ENCODE measurements at regions not wholly inside any gene's neighbourhood (a gene's known extent, or its start where the extent isn't known, plus 50 kb on each side); places are given as distances from the start of the nearest gene placed in this dataset.

DNA sequence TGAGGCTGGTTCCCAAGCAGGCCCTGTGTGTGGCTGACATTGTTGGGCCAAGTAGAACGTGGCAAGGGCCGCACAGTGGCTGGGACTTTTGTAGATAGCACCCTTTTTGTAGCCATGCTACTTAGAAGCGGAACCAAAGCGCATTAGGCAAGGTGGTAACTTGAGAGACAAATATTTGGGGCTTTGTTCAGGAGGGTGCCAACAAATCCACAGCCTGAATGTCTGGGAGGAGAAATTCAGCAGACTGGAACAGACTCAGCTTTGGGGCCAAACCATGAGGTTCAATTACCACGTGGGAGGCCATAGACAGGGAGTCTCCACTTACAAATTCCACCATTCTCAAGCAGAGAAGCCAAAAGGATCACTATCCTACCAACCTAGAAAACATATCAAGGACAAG lies 183.7 kb downstream of the RGS9 start:
- H3K27ac ChIP-seq: no peak overlapping the region
- H3K27me3 ChIP-seq: no peaks in the 10 kb centered on the region
- H3K4me3 ChIP-seq: no peak overlapping the region
- no peaks in the 10 kb centered on the region for H3K4me1 ChIP-seq
- no peak for DNase-seq (ENCODE audit: low spot score in 2 of 2)
- no peaks in the 10 kb centered on the region for H3K36me3 ChIP-seq
- no peaks in the 10 kb centered on the region for H3K9me3 ChIP-seq
- intact Hi-C loops (cut with DNase I; ENCODE audit: low total_unique reads): no loop called here
- TF ChIP-seq POLR2A (IDR thresholded peaks at IDR 0.05) (no peak), POLR2AphosphoS5 (IDR thresholded peaks at IDR 0.05) (no peak)
- TF ChIP-seq, protein P1, sequence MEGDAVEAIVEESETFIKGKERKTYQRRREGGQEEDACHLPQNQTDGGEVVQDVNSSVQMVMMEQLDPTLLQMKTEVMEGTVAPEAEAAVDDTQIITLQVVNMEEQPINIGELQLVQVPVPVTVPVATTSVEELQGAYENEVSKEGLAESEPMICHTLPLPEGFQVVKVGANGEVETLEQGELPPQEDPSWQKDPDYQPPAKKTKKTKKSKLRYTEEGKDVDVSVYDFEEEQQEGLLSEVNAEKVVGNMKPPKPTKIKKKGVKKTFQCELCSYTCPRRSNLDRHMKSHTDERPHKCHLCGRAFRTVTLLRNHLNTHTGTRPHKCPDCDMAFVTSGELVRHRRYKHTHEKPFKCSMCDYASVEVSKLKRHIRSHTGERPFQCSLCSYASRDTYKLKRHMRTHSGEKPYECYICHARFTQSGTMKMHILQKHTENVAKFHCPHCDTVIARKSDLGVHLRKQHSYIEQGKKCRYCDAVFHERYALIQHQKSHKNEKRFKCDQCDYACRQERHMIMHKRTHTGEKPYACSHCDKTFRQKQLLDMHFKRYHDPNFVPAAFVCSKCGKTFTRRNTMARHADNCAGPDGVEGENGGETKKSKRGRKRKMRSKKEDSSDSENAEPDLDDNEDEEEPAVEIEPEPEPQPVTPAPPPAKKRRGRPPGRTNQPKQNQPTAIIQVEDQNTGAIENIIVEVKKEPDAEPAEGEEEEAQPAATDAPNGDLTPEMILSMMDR (IDR thresholded peaks at IDR 0.05): no peak

DNA sequence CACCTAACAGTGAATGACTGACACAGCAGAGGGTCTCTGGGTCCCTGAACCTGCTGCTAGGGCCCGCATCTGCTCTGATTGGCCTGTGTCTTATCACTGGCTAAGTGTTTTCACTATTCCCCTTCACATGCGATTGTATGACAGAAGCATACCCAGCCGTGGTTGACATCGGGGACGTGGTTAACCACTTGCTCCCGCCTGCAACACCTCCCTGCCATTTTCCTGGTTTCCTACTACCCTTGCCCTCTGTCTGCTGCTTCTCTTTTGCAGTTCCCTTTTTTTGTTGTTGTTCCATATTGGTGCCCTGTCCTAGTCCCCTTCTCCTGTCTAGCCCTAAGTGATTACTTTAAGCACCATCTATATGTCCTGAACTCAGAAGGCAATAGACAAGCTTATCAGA lies 177.0 kb downstream of the RGS9 start:
- Histone ChIP-seq H3K36me3 (no peaks in the 10 kb centered on the region), H3K27me3 (no peaks in the 10 kb centered on the region), H3K4me1 (no peaks in the 10 kb centered on the region), H3K4me3 (no peak overlapping the region), H3K9me3 (no peaks in the 10 kb centered on the region), H3K27ac (no peak overlapping the region)
- no peak for DNase-seq (ENCODE audit: low spot score in 2 of 2)
- intact Hi-C loops (cut with DNase I; ENCODE audit: low total_unique reads): no loop called here
- TF ChIP-seq POLR2AphosphoS5 (IDR thresholded peaks at IDR 0.05): no peak
- TF ChIP-seq POLR2A (IDR thresholded peaks at IDR 0.05): no peak
- TF ChIP-seq, protein P1 (IDR thresholded peaks at IDR 0.05): no peak

DNA sequence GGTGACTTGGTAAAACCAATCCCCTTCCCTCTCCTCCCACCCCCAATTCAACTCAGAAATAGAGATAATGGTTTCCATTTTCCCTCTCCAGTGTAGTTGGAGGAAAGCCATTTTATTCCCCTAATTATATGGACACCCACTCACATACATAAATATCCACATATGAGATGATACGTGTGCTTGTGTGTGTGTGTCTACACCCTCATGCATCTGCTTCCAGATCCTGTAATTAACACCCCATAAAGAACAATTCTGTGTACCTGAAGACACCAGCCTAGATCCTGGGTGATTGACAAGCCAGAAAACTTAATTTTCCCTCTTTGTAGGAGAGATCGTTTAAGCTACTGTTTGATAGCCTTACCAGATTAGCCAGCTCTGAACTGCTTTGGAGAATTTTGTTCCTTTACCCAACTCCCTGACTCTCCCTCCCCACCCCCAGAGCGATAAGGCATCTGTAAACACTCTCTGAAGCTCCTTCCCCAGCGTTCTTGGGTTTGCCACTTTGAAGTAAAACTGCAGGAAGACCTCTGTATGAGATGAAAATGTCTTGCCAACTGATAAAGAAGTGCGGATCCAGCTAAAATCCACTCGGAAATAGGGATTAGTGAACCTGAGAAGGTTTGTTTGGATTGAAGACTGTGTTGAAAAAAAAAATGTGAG lies 175.7 kb downstream of the RGS9 start:
- no peak overlapping the region for H3K27ac ChIP-seq
- H3K9me3 ChIP-seq: no peaks in the 10 kb centered on the region
- intact Hi-C loops (cut with DNase I; ENCODE audit: low total_unique reads): no loop called here
- TF ChIP-seq, protein P1 (IDR thresholded peaks at IDR 0.05): no peak
- TF ChIP-seq POLR2A (IDR thresholded peaks at IDR 0.05): no peak
- no peak for TF ChIP-seq POLR2AphosphoS5 (IDR thresholded peaks at IDR 0.05)
- no peaks in the 10 kb centered on the region for H3K4me1 ChIP-seq
- no peaks in the 10 kb centered on the region for H3K36me3 ChIP-seq
- no peak overlapping the region for H3K4me3 ChIP-seq
- DNase-seq (ENCODE audit: low spot score in 2 of 2): no peak
- no peaks in the 10 kb centered on the region for H3K27me3 ChIP-seq

DNA sequence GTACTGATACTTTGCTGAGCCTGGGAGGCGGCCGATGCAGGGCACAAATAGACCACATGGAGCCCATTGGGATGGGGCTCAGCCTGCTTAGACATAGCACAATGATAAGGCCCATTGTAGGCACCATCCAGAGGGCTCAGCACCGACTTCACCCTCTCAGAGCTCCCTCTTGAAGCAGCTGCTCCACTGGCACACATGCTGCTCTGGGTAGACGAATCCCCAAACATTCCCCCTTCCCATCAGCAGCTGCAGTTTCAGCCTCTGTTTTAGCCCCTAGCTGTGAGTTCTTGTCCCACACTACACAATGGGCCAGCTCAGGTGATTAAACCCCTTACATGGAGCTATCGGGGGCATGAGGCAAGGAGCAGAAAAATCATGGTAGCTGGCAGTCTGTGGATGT lies 174.1 kb downstream of the RGS9 start:
- Histone ChIP-seq H3K36me3 (no peaks in the 10 kb centered on the region), H3K4me3 (no peak overlapping the region), H3K27ac (no peak overlapping the region), H3K4me1 (no peaks in the 10 kb centered on the region), H3K9me3 (no peaks in the 10 kb centered on the region), H3K27me3 (no peaks in the 10 kb centered on the region)
- DNase-seq (ENCODE audit: low spot score in 2 of 2): no peak
- intact Hi-C loops (cut with DNase I; ENCODE audit: low total_unique reads): no loop called here
- no peak for TF ChIP-seq POLR2AphosphoS5 (IDR thresholded peaks at IDR 0.05)

DNA sequence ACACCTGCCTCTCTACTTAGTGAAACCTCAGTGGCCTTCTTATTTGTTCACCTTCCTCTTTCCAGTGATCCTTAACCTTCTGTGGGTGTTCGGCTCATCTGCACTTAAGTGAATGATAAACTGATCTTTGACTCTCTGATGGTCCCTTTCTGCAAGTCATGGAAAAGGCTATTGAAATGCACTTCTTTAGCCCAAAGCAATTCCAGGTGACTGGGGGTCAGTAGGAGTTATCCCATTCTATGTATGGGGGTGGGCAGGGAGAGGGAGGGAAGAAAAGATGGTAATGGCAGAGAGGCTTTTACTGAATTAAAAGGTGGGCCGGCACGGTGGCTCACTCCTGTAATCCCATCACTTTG lies 170.8 kb downstream of the RGS9 start:
- Histone ChIP-seq H3K36me3 (no peaks in the 10 kb centered on the region), H3K9me3 (no peaks in the 10 kb centered on the region), H3K27ac (no peak overlapping the region), H3K4me3 (no peak overlapping the region), H3K27me3 (no peaks in the 10 kb centered on the region), H3K4me1 (no peaks in the 10 kb centered on the region)
- intact Hi-C loops (cut with DNase I; ENCODE audit: low total_unique reads): no loop called here
- no peak for DNase-seq (ENCODE audit: low spot score in 2 of 2)
- TF ChIP-seq, protein P1 (IDR thresholded peaks at IDR 0.05): no peak
- TF ChIP-seq POLR2A (IDR thresholded peaks at IDR 0.05) (no peak), POLR2AphosphoS5 (IDR thresholded peaks at IDR 0.05) (no peak)

Data from breast epithelium (tissue), 4 donors.